GM12878 (cell line): ENCODE measurements at regions not wholly inside any gene's neighbourhood (a gene's known extent, or its start where the extent isn't known, plus 50 kb on each side); places are given as distances from the start of the nearest gene placed in this dataset.

Experiments used
- ATAC-seq: fragments of 200-7000 bp; cut with Tn5 transposase; 3 replicates; pipeline ENCODE4 v1.9.1; 2020; ENCODE audit warnings: mild to moderate bottlenecking, moderate library complexity
- BruUV-seq: library from RNA; stranded (reverse); fragments of 400-500 nt; replicated peaks from 2 replicates; lab custom pipeline; 2021; lab: Mats Ljungman, UMichigan
- CTCF ChIA-PET: fragments of 300-600 bp; sonication (Branson Sonifier 250); formaldehyde crosslinking; extraction: SDS; loops from one replicate; lab custom pipeline; 2021; ENCODE audit warnings: inconsistent platforms; lab: Yijun Ruan, JAX
- POLR2A ChIA-PET: fragments of 350-600 bp; formaldehyde crosslinking; extraction: SDS; loops from one replicate; lab custom pipeline; 2021; ENCODE audit warnings: inconsistent platforms; lab: Charles Lee
- RAD21 ChIA-PET: fragments of 300-600 bp; sonication (Branson Sonifier 250); formaldehyde crosslinking; loops from one replicate; lab custom pipeline; 2023; ENCODE audit warnings: antibody characterized with exemption; ENCODE audit not compliant: unreplicated experiment; lab: Charles Lee
- SMC1A ChIA-PET: fragments of 300-600 bp; sonication (Branson Sonifier 250); formaldehyde crosslinking; loops from one replicate; lab custom pipeline; 2023; ENCODE audit not compliant: unreplicated experiment, uncharacterized antibody; lab: Charles Lee
- DNase-seq: peaks from one replicate; pipeline ENCODE4 v3.0.0-alpha.2; 2011; ENCODE audit warnings: low read depth, low spot score
- FAIRE-seq: peaks from 3 replicates; lab custom pipeline; 2011; peaks lifted over from hg19 to GRCh38; lab: Jason Lieb, UNC
- H2AFZ ChIP-seq: 2 replicates; pipeline ENCODE4 v1.6.0; 2011; ENCODE audit warnings: low read depth, low read length, control low read depth; ENCODE audit not compliant: control insufficient read depth
- H3K27ac ChIP-seq: 2 replicates; pipeline ENCODE4 v1.5.1; 2011; ENCODE audit warnings: control low read depth; ENCODE audit not compliant: control insufficient read depth, insufficient read depth
- H3K27me3 ChIP-seq, 2 experiments: replicated peaks in 1 of 2; 2 replicates each; pipeline versions ENCODE4 v1.6.0 to v1.6.1; 2011; ENCODE audit warnings: low read length in 1 of 2; ENCODE audit not compliant: control insufficient read depth in 2 of 2, insufficient read depth in 2 of 2
- H3K36me3 ChIP-seq, 2 experiments: 2 replicates each; pipeline ENCODE4 v1.5.1; 2011; ENCODE audit warnings: low read length in 1 of 2; ENCODE audit not compliant: control insufficient read depth in 2 of 2, insufficient read depth in 2 of 2
- H3K4me1 ChIP-seq: 2 replicates; pipeline ENCODE4 v1.6.1; 2011; ENCODE audit warnings: mild to moderate bottlenecking, low read length, moderate library complexity, mixed read lengths; ENCODE audit not compliant: control insufficient read depth, insufficient read depth
- H3K4me2 ChIP-seq: 2 replicates; pipeline ENCODE4 v1.6.0; 2011; ENCODE audit warnings: control low read depth; ENCODE audit not compliant: control insufficient read depth, insufficient read depth
- H3K4me3 ChIP-seq: fragments of 200-600 bp; sonication (generic); 2 replicates; pipeline ENCODE4 v1.5.1; 2016
- H3K79me2 ChIP-seq: 2 replicates; pipeline ENCODE4 v1.6.0; 2011; ENCODE audit warnings: low read length; ENCODE audit not compliant: control insufficient read depth, insufficient read depth
- H3K9ac ChIP-seq: 2 replicates; pipeline ENCODE4 v1.8.0; 2011; ENCODE audit warnings: low read length, control low read depth, mixed read lengths; ENCODE audit not compliant: control insufficient read depth, insufficient read depth
- H3K9me3 ChIP-seq: replicated peaks from 3 replicates; pipeline ENCODE4 v1.5.1; 2011; ENCODE audit warnings: mild to moderate bottlenecking, low read length; ENCODE audit not compliant: control insufficient read depth, insufficient read depth
- H4K20me1 ChIP-seq: 2 replicates; pipeline ENCODE4 v1.6.0; 2011; ENCODE audit not compliant: control insufficient read depth, insufficient read depth
- BCL11A ChIP-seq: IDR thresholded peaks from 2 replicates; pipeline ENCODE4 v1.6.1; 2011; ENCODE audit warnings: low read depth, low read length
- FOXK2 ChIP-seq: fragments of 450-650 bp; IDR thresholded peaks from 2 replicates; pipeline ENCODE4 v1.6.1; 2017; ENCODE audit warnings: mild to moderate bottlenecking, moderate library complexity
- HDGF ChIP-seq: fragments of 450-650 bp; IDR thresholded peaks from 2 replicates; pipeline ENCODE4 v1.6.1; 2016; ENCODE audit warnings: antibody characterized with exemption
- JUND ChIP-seq: IDR thresholded peaks from 2 replicates; pipeline ENCODE4 v1.6.1; 2012; ENCODE audit warnings: low read depth, mild to moderate bottlenecking, low read length, improper control_type of control experiment, moderate library complexity
- MTA2 ChIP-seq: fragments of 450-650 bp; IDR thresholded peaks from 2 replicates; pipeline ENCODE4 v1.6.1; 2016; ENCODE audit warnings: low read depth, mild to moderate bottlenecking, moderate library complexity
- MYB ChIP-seq: fragments of 150-350 bp; IDR thresholded peaks from 2 replicates; pipeline ENCODE4 v1.6.1; 2014; ENCODE audit warnings: mild to moderate bottlenecking, low read depth, low read length, borderline replicate concordance
- SMARCA5 ChIP-seq: fragments of 450-650 bp; IDR thresholded peaks from 2 replicates; pipeline ENCODE4 v1.6.1; 2017; ENCODE audit warnings: mild to moderate bottlenecking
- SUPT20H ChIP-seq: IDR thresholded peaks from 2 replicates; pipeline ENCODE4 v1.6.1; 2011; ENCODE audit warnings: low read depth, mild to moderate bottlenecking, low read length, moderate library complexity, borderline replicate concordance; ENCODE audit not compliant: control insufficient read depth
- WRNIP1 ChIP-seq: IDR thresholded peaks from 2 replicates; pipeline ENCODE4 v1.6.1; 2011; ENCODE audit warnings: low read depth, low read length, improper control_type of control experiment, borderline replicate concordance
- WGBS: methylation state at CpG from one replicate; pipeline ENCODE4 v1.1.6; 2016; ENCODE audit warnings: low lambda C conversion rate; ENCODE audit not compliant: insufficient replicate concordance, insufficient coverage; ENCODE audit errors: missing lambda C conversion rate; 5-methylcytosine and 5-hydroxymethylcytosine counted together
- in situ Hi-C: fragments of 300-500 bp; cut with MboI; formaldehyde crosslinking; loops from 9 replicates; pipeline ENCODE4 v1.14.3; 2018; ENCODE audit warnings: mixed read lengths
- intact Hi-C: fragments of 100-400 bp; cut with micrococcal nuclease; formaldehyde crosslinking; loops from one replicate; pipeline ENCODE4 v1.14.2; 2022; ENCODE audit not compliant: unreplicated experiment
- TF ChIP-seq, protein P1 (sequence below): fragments of 450-650 bp; IDR thresholded peaks from 2 replicates; pipeline ENCODE4 v1.6.1; 2017; ENCODE audit warnings: antibody characterized with exemption, mild to moderate bottlenecking, moderate library complexity

DNA sequence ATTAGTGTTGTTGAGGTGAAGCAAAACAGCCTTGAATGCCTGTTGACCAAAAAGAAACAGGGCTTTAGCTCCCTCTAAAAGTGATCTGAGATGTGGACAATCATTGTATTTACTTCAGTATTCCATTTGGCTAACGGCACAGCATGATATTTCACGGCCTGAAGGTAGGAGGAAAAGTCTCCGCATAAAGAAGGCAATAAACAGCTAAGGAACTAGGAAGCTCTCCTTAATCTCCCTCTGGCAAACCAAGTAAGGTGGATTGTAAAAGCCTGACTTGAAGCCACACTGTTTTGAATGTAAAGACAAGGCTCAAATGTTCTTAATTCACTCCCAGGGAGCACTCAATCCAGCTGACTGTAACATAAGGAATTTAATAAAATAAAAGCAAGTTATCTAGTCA, 160.0 kb upstream of the ZNF804B start:
- RAD21 ChIA-PET = no interaction called here
- BruUV-seq = no TSS peak
- Histone ChIP-seq H3K9me3 (no peaks in the 10 kb centered on the region), H3K4me3 (no peak overlapping the region), H3K4me1 (no peaks in the 10 kb centered on the region), H3K36me3 (no peaks in the 10 kb centered on the region), H3K27ac (no peak overlapping the region), H3K79me2 (no peaks in the 10 kb centered on the region), H3K4me2 (no peak overlapping the region), H3K9ac (no peak overlapping the region), H3K27me3 (no peaks in the 10 kb centered on the region), H2AFZ (no peak overlapping the region), H4K20me1 (no peaks in the 10 kb centered on the region)
- WGBS = 59% methylated on average over 3 of the region's 3 CpGs
- SMC1A ChIA-PET = no interaction called here
- DNase-seq (no peak), FAIRE-seq (no peak), ATAC-seq (no peak)
- in situ Hi-C loops (no loop called here), intact Hi-C loops (no loop called here)
- no peak for TF ChIP-seq HDGF
- TF ChIP-seq MTA2 = no peak
- no peak for TF ChIP-seq SUPT20H
- TF ChIP-seq FOXK2 = no peak
- no peak for TF ChIP-seq WRNIP1
- CTCF ChIA-PET = no interaction called here
- POLR2A ChIA-PET = no interaction called here

DNA sequence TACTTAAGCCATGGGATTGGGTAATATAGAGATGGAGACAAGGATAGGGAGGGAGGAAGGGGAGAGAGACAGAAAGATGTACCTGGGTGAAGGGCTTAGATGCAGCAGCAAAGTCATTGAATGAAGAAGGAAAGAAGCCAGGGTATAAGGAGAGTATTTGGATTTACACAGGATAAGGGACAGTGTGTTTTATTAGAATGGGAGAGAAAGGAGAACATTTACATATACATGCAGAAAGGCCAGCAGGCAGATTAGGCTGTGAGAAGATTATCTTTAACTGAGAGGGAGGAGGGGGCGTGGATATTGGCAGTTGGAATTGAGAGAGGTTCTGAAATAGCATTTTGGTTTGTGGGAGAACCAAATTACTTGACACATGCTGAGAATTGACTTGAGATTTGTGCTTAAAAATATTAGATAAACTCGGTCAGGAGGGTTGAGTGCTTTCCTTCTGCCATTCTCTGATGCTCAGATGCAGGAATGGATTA, 161.5 kb upstream of the ZNF804B start:
- Histone ChIP-seq H3K27me3 (no peaks in the 10 kb centered on the region), H3K9ac (no peak overlapping the region), H2AFZ (no peak overlapping the region), H3K4me3 (no peak overlapping the region), H3K27ac (no peak overlapping the region), H4K20me1 (no peaks in the 10 kb centered on the region), H3K36me3 (no peaks in the 10 kb centered on the region), H3K9me3 (no peaks in the 10 kb centered on the region), H3K4me1 (no peaks in the 10 kb centered on the region), H3K79me2 (no peaks in the 10 kb centered on the region), H3K4me2 (no peak overlapping the region)
- FAIRE-seq (no peak), DNase-seq (no peak), ATAC-seq (no peak)
- intact Hi-C loops (no loop called here), in situ Hi-C loops (no loop called here)
- CTCF ChIA-PET = no interaction called here
- BruUV-seq = no TSS peak
- SMC1A ChIA-PET = no interaction called here
- TF ChIP-seq SMARCA5 (no peak), JUND (no peak), BCL11A (no peak), MYB (no peak)
- TF ChIP-seq, protein P1, sequence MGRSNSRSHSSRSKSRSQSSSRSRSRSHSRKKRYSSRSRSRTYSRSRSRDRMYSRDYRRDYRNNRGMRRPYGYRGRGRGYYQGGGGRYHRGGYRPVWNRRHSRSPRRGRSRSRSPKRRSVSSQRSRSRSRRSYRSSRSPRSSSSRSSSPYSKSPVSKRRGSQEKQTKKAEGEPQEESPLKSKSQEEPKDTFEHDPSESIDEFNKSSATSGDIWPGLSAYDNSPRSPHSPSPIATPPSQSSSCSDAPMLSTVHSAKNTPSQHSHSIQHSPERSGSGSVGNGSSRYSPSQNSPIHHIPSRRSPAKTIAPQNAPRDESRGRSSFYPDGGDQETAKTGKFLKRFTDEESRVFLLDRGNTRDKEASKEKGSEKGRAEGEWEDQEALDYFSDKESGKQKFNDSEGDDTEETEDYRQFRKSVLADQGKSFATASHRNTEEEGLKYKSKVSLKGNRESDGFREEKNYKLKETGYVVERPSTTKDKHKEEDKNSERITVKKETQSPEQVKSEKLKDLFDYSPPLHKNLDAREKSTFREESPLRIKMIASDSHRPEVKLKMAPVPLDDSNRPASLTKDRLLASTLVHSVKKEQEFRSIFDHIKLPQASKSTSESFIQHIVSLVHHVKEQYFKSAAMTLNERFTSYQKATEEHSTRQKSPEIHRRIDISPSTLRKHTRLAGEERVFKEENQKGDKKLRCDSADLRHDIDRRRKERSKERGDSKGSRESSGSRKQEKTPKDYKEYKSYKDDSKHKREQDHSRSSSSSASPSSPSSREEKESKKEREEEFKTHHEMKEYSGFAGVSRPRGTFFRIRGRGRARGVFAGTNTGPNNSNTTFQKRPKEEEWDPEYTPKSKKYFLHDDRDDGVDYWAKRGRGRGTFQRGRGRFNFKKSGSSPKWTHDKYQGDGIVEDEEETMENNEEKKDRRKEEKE = no peak
- whole genome bisulfite sequencing = 0% methylated on average over 2 of the region's 2 CpGs
- RAD21 ChIA-PET = no interaction called here
- POLR2A ChIA-PET = no interaction called here
